HFF-Myc (cell line): ENCODE measurements at regions not wholly inside any gene's neighbourhood (a gene's known extent, or its start where the extent isn't known, plus 50 kb on each side); places are given as distances from the start of the nearest gene placed in this dataset.
"Not testable (repeated sequence)": the region's sequence is repeated elsewhere in the genome, so short reads cannot be mapped to it uniquely, and the experiment has no call there.

Experiments
- DNase-seq: peaks from one replicate; pipeline ENCODE4 v3.0.0-alpha.2; 2011; ENCODE audit warnings: low read depth; ENCODE audit errors: extremely low read depth
- H3K4me3 ChIP-seq: replicated peaks from 2 replicates; pipeline ENCODE4 v1.5.1; 2011; ENCODE audit warnings: low read depth, mild to moderate bottlenecking, control low read depth, low read length
- TF ChIP-seq, protein P1 (sequence below): IDR thresholded peaks from 2 replicates; pipeline ENCODE4 v1.5.1; 2012; ENCODE audit warnings: mild to moderate bottlenecking, low read depth, low read length, control low read depth; ENCODE audit errors: missing control alignments

DNA sequence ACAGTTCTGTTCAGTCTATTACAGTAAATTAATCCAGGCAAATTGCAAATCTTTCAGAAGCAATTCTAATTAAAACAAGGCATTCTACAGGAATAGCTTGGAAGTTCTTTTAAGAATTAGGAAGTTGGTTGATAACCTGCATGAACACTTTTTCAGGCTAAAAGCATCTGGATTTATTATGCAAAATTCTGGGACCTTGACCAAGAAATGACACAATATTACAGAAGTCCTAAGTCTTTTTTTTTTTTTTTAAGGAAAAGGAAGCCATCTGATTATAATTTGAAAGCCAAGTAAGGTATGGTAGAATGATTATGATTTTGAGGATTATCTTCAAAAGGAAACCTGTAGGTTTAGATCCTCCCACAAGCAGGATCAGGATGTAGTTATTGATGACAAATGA, 74.7 kb upstream of the KCNK2 start:
- no peak overlapping the region for H3K4me3 ChIP-seq
- TF ChIP-seq, protein P1, sequence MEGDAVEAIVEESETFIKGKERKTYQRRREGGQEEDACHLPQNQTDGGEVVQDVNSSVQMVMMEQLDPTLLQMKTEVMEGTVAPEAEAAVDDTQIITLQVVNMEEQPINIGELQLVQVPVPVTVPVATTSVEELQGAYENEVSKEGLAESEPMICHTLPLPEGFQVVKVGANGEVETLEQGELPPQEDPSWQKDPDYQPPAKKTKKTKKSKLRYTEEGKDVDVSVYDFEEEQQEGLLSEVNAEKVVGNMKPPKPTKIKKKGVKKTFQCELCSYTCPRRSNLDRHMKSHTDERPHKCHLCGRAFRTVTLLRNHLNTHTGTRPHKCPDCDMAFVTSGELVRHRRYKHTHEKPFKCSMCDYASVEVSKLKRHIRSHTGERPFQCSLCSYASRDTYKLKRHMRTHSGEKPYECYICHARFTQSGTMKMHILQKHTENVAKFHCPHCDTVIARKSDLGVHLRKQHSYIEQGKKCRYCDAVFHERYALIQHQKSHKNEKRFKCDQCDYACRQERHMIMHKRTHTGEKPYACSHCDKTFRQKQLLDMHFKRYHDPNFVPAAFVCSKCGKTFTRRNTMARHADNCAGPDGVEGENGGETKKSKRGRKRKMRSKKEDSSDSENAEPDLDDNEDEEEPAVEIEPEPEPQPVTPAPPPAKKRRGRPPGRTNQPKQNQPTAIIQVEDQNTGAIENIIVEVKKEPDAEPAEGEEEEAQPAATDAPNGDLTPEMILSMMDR = no peak
- no peak for DNase-seq

- no peak for DNase-seq
- no peak overlapping the region for H3K4me3 ChIP-seq
- TF ChIP-seq, protein P1 = no peak
These were observed 64.0 kb upstream of the KCNK2 start for GRCh38 chr1:215018555-215018954.

GRCh38 chr1:215022204-215022603, 60.3 kb upstream of the KCNK2 start:
- no peak overlapping the region for H3K4me3 ChIP-seq
- DNase-seq = no peak
- TF ChIP-seq, protein P1 = no peak

GRCh38 chr1:215022741-215023141, 59.8 kb upstream of the KCNK2 start:
- TF ChIP-seq, protein P1 = no peak
- no peak overlapping the region for H3K4me3 ChIP-seq
- no peak for DNase-seq

DNA sequence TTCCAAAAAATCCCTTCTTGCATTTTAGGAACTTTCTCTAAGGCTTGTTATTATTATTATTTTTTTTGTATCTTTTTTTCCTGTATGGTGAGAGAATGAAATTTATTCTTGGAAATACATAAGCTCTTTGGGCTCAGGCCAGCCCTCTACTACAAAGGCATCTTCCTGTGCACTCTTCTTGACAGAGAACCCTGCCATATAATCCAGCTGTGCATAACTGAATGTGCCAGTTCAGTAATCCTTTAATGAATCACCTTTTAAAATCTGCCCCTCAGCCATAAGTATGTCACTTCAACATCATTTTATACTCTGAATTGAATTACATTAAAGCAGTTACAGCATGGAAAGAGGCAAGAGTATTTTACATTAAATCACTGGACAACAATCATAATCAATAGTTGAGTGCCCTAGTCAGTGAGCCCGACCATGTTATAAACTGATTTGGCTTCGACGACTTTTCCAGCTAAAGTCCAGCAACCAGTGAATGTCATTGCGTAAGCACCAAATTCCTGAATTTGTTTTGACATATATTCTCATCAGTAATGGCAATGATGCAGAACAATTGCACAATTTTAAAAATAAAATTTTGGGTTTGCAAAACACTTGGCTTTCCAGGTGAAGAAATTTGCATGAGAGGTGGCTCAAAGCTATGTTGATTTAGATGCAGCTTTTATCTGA, 59.2 kb upstream of the KCNK2 start:
- no peak for DNase-seq
- TF ChIP-seq, protein P1 = no peak
- no peak overlapping the region for H3K4me3 ChIP-seq

GRCh38 chr1:215028954-215029353, 53.6 kb upstream of the KCNK2 start:
- TF ChIP-seq, protein P1 = no peak
- no peak overlapping the region for H3K4me3 ChIP-seq
- no peak for DNase-seq

- not testable (repeated sequence) for H3K4me3 ChIP-seq, DNase-seq
These were observed 52.0 kb upstream of the KCNK2 start for GRCh38 chr1:215030581-215030980.
